HepG2 (cell line): ENCODE measurements at regions not wholly inside any gene's neighbourhood (a gene's known extent, or its start where the extent isn't known, plus 50 kb on each side); places are given as distances from the start of the nearest gene placed in this dataset.

Source experiments
- ATAC-seq: fragments of 200-7000 bp; cut with Tn5 transposase; 3 replicates; pipeline ENCODE4 v1.9.1; 2020; ENCODE audit warnings: mild to moderate bottlenecking, moderate library complexity
- BruUV-seq: library from RNA; stranded (reverse); fragments of 400-500 nt; replicated peaks from 2 replicates; lab custom pipeline; 2021; lab: Mats Ljungman, UMichigan
- CTCF ChIA-PET: fragments of 300-600 bp; formaldehyde crosslinking; extraction: SDS; loops from one replicate; lab custom pipeline; 2021; ENCODE audit warnings: low total read pairs, inconsistent platforms, low intra/inter-chr PET ratio; lab: Yijun Ruan, JAX
- POLR2A ChIA-PET: fragments of 350-600 bp; sonication (Branson Sonifier 250); formaldehyde crosslinking; loops from one replicate; lab custom pipeline; 2020; ENCODE audit warnings: antibody characterized with exemption, inconsistent platforms; lab: Yijun Ruan, JAX
- DNase-seq: peaks from one replicate; pipeline ENCODE4 v3.0.0-alpha.2; 2015; ENCODE audit warnings: low spot score
- FAIRE-seq: peaks from 3 replicates; lab custom pipeline; 2011; peaks lifted over from hg19 to GRCh38; lab: Jason Lieb, UNC
- H2AFZ ChIP-seq: one replicate; pipeline ENCODE4 v1.6.1; 2011; ENCODE audit warnings: low read length, inconsistent platforms
- H3K27ac ChIP-seq: fragments of 300-600 bp; 3 replicates; pipeline ENCODE4 v1.8.0; 2011; ENCODE audit warnings: mixed run types, mild to moderate bottlenecking, mixed read lengths, low read length, inconsistent platforms; ENCODE audit not compliant: insufficient read depth; ENCODE audit errors: extremely low read length
- H3K27me3 ChIP-seq, 2 experiments: fragments of 200-600 bp in 1 of 2; 2 replicates in 1 of 2; 3 replicates in 1 of 2; pipeline versions ENCODE4 v1.6.0 to v1.8.0; 2011; ENCODE audit warnings: low read length in 2 of 2, mild to moderate bottlenecking in 2 of 2, moderate library complexity in 2 of 2, inconsistent platforms in 1 of 2; ENCODE audit not compliant: insufficient read depth in 2 of 2, control insufficient read depth in 1 of 2
- H3K36me3 ChIP-seq, 2 experiments: fragments of 200-600 bp in 1 of 2; replicated peaks in 1 of 2; 2 replicates in 1 of 2; 3 replicates in 1 of 2; pipeline versions ENCODE4 v1.5.1 to v1.8.0; 2011; ENCODE audit warnings: low read length in 2 of 2, inconsistent platforms in 1 of 2; ENCODE audit not compliant: insufficient read depth in 2 of 2, control insufficient read depth in 1 of 2
- H3K4me1 ChIP-seq: 2 replicates; pipeline ENCODE4 v1.5.1; 2012; ENCODE audit warnings: low read length, inconsistent platforms; ENCODE audit not compliant: insufficient read depth
- H3K4me2 ChIP-seq: 2 replicates; pipeline ENCODE4 v1.6.0; 2011; ENCODE audit warnings: low read depth, low read length, inconsistent platforms
- H3K4me3 ChIP-seq, 3 experiments: fragments of 200-600 bp in 1 of 3; sonication (generic), shearing (Covaris generic) in 1 of 3; replicated peaks in 1 of 3; 2 replicates each; pipeline ENCODE4 v1.5.1; 2011 to 2016; ENCODE audit warnings: low read length in 3 of 3, inconsistent platforms in 2 of 3, low read depth in 2 of 3, mild to moderate bottlenecking in 2 of 3, control low read depth in 1 of 3, mixed read lengths in 1 of 3; ENCODE audit not compliant: insufficient read depth in 1 of 3
- H3K79me2 ChIP-seq: one replicate; pipeline ENCODE4 v1.6.1; 2011; ENCODE audit warnings: low read length, inconsistent platforms; ENCODE audit not compliant: insufficient read depth
- H3K9ac ChIP-seq: 2 replicates; pipeline ENCODE4 v1.6.0; 2011; ENCODE audit warnings: mild to moderate bottlenecking, low read depth, low read length, inconsistent platforms; ENCODE audit not compliant: insufficient read depth
- H3K9me3 ChIP-seq: 2 replicates; pipeline ENCODE4 v1.5.1; 2012; ENCODE audit warnings: mild to moderate bottlenecking, low read length
- H4K20me1 ChIP-seq: 2 replicates; pipeline ENCODE4 v1.6.0; 2011; ENCODE audit warnings: inconsistent platforms, mild to moderate bottlenecking, low read length, moderate library complexity; ENCODE audit not compliant: insufficient read depth
- ARNT ChIP-seq: fragments of 450-650 bp; IDR thresholded peaks from 2 replicates; pipeline ENCODE4 v1.6.1; 2017
- MAFF ChIP-seq: IDR thresholded peaks from 2 replicates; pipeline ENCODE4 v1.6.1; 2011; ENCODE audit warnings: low read depth, low read length, improper control_type of control experiment
- TAF15 ChIP-seq: fragments of 200-400 bp; formaldehyde crosslinking; IDR thresholded peaks from one replicate; pipeline ENCODE4 v1.6.1; 2018; ENCODE audit warnings: mild to moderate bottlenecking, low read depth, low read length; ENCODE audit not compliant: poor library complexity, severe bottlenecking
- ZNF136 ChIP-seq: sonication (generic); formaldehyde crosslinking; IDR thresholded peaks from 2 replicates; pipeline ENCODE4 v1.8.1; 2022; ENCODE audit warnings: low read depth, mild to moderate bottlenecking, moderate library complexity, missing genetic modification reagents
- ZNF777 ChIP-seq: sonication (generic); formaldehyde crosslinking; IDR thresholded peaks from 2 replicates; pipeline ENCODE4 v1.4.0; 2020; ENCODE audit warnings: missing genetic modification reagents
- WGBS: methylation state at CpG from one replicate; pipeline ENCODE4 v1.1.6; 2017; ENCODE audit warnings: low lambda C conversion rate; 5-methylcytosine and 5-hydroxymethylcytosine counted together
- in situ Hi-C: cut with HindIII; loops from 2 replicates; pipeline ENCODE4 v1.10.0; 2017; ENCODE audit warnings: low pct_unique_long_range_greater_than_20kb; ENCODE audit not compliant: extremely low pct_ligation_motif_present
- intact Hi-C: fragments of 100-400 bp; cut with micrococcal nuclease; formaldehyde crosslinking; loops from one replicate; pipeline ENCODE4 v1.10.0; 2022; ENCODE audit not compliant: unreplicated experiment
- TF ChIP-seq, protein P1 (sequence below): sonication (generic); formaldehyde crosslinking; IDR thresholded peaks from 2 replicates; pipeline ENCODE4 v1.4.0; 2020; ENCODE audit warnings: mild to moderate bottlenecking, missing genetic modification reagents

DNA sequence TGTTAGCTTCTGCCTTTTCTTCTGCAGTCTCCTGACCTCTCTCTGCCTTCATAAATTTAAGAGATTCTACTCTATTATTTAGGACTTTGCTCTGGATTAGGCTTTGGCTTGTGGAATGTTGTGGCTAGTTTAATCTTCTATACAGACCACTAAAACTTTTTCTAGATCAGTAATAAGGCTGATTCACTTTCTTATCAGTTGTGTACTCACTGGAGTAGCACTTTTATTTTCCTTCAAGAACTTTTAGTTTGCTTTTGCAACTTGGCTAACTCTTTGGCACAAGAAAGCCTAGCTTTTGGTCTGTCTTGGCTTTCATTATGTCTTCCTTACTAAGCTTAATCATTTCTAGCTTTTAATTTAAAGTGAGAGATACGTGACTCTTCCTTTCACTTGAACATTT, 265.5 kb upstream of the TBC1D5 start:
- no TSS peak for BruUV-seq
- H3K9ac ChIP-seq, result no peak overlapping the region

DNA sequence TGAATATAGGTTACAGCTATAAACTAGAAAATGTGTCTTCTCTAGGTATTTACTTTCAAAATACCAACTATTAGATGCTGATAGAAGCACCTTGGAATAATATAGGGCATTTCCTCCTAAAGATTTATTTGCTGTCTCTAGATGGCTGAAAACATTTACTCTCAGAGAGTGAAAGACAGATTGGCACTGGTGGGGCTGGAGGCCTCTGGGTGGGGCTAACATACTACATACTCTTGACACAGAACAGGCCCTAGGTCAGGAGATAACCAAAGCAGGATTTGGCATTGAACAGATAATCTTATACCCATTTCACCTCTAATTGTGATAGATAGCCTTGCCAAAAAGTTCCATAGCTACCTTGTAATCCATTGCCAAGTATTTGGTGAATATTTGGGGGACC, 253.3 kb upstream of the TBC1D5 start:
- CTCF ChIA-PET, result no interaction called here
- no TSS peak for BruUV-seq
- no peaks in the 10 kb centered on the region for H3K9me3 ChIP-seq
- in situ Hi-C loops, result no loop called here
- ATAC-seq (no peak), FAIRE-seq (no peak), DNase-seq (no peak)
- no peaks in the 10 kb centered on the region for H4K20me1 ChIP-seq
- no peak overlapping the region for H3K9ac ChIP-seq
- H3K4me1 ChIP-seq, result no peaks in the 10 kb centered on the region
- H3K36me3 ChIP-seq, result no peaks in the 10 kb centered on the region
- H3K79me2 ChIP-seq, result no peaks in the 10 kb centered on the region
- no peak overlapping the region for H3K4me3 ChIP-seq
- intact Hi-C loops, result no loop called here
- H3K4me2 ChIP-seq, result no peak overlapping the region
- no peak overlapping the region for H2AFZ ChIP-seq
- H3K27me3 ChIP-seq, result no peaks in the 10 kb centered on the region
- POLR2A ChIA-PET, result no interaction called here
- TF ChIP-seq MAFF (no peak), ARNT (no peak), ZNF136 (CRISPR knock-in tag) (no peak)
- no peak overlapping the region for H3K27ac ChIP-seq

More for the DNA sequence above, 265.5 kb upstream of the TBC1D5 start:
- Histone ChIP-seq H3K36me3 (no peaks in the 10 kb centered on the region), H3K9me3 (no peaks in the 10 kb centered on the region), H3K27me3 (no peaks in the 10 kb centered on the region), H4K20me1 (no peaks in the 10 kb centered on the region)
- in situ Hi-C loops, result no loop called here
- TF ChIP-seq ZNF777 (CRISPR knock-in tag) (no peak), TAF15 (no peak)
- TF ChIP-seq, protein P1, sequence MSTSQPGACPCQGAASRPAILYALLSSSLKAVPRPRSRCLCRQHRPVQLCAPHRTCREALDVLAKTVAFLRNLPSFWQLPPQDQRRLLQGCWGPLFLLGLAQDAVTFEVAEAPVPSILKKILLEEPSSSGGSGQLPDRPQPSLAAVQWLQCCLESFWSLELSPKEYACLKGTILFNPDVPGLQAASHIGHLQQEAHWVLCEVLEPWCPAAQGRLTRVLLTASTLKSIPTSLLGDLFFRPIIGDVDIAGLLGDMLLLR (CRISPR knock-in tag), result no peak
- TF ChIP-seq, all 625 proteins: peak for 0
- FAIRE-seq (no peak), DNase-seq (no peak), ATAC-seq (no peak)
- 3% methylated on average over 1 of the region's 1 CpG for WGBS
- ChIA-PET CTCF (no interaction called here), POLR2A (no interaction called here)
- Histone ChIP-seq H3K4me1 (no peaks in the 10 kb centered on the region), H3K79me2 (no peaks in the 10 kb centered on the region), H2AFZ (no peak overlapping the region), H3K27ac (no peak overlapping the region), H3K4me2 (no peak overlapping the region), H3K4me3 (no peak overlapping the region)
- intact Hi-C loops, result no loop called here
